Lung (tissue), 11 donors: ENCODE measurements at regions not wholly inside any gene's neighbourhood (a gene's known extent, or its start where the extent isn't known, plus 50 kb on each side); places are given as distances from the start of the nearest gene placed in this dataset.

ENCODE experiments used
- ATAC-seq: fragments of 200-7000 bp; cut with Tn5 transposase; one replicate; pipeline ENCODE4 v1.9.1; 2020; ENCODE audit warnings: moderate number of reproducible peaks; ENCODE audit not compliant: insufficient read depth, low FRiP score
- DNase-seq, 3 donors: peaks; one replicate each; pipeline ENCODE4 v3.0.0-alpha.2; 2013 to 2017
- H3K27ac ChIP-seq, 2 donors: one replicate each; pipeline ENCODE4 v1.5.1; 2013; ENCODE audit warnings: mild to moderate bottlenecking in 2 of 2, moderate library complexity in 2 of 2, control low read depth in 1 of 2, inconsistent platforms in 1 of 2, low read depth in 1 of 2, low read length in 1 of 2
- H3K27me3 ChIP-seq, 3 donors: one replicate each; pipeline ENCODE4 v1.5.1; 2013; ENCODE audit warnings: low read length in 2 of 3; ENCODE audit not compliant: control insufficient read depth in 3 of 3, insufficient read depth in 3 of 3
- H3K36me3 ChIP-seq, 4 donors: one replicate each; pipeline ENCODE4 v1.5.1; 2013; ENCODE audit warnings: low read length in 4 of 4, mild to moderate bottlenecking in 1 of 4, moderate library complexity in 1 of 4; ENCODE audit not compliant: control insufficient read depth in 4 of 4, insufficient read depth in 4 of 4
- H3K4me1 ChIP-seq, 5 donors: one replicate each; pipeline ENCODE4 v1.5.1; 2013; ENCODE audit warnings: low read length in 5 of 5, mild to moderate bottlenecking in 2 of 5, moderate library complexity in 1 of 5; ENCODE audit not compliant: control insufficient read depth in 5 of 5, insufficient read depth in 5 of 5
- H3K4me3 ChIP-seq: one replicate; pipeline ENCODE4 v1.5.1; 2013; ENCODE audit warnings: mild to moderate bottlenecking, control low read depth, moderate library complexity
- H3K9ac ChIP-seq, 2 donors: one replicate each; pipeline ENCODE4 v1.5.1; 2013; ENCODE audit warnings: low read length in 2 of 2, control low read depth in 1 of 2; ENCODE audit not compliant: insufficient read depth in 1 of 2
- H3K9me3 ChIP-seq, 4 donors: one replicate each; pipeline ENCODE4 v1.5.1; 2013; ENCODE audit warnings: low read length in 3 of 4, mild to moderate bottlenecking in 1 of 4, moderate library complexity in 1 of 4; ENCODE audit not compliant: control insufficient read depth in 4 of 4, insufficient read depth in 3 of 4
- WGBS, 2 donors: extraction: QIAGEN DNeasy Blood & Tissue Kit; methylation state at CpG; one replicate each; pipeline ENCODE4 v1.1.7; 2013; 5-methylcytosine and 5-hydroxymethylcytosine counted together
- TF ChIP-seq, protein P1 (sequence below): IDR thresholded peaks from 2 replicates; pipeline ENCODE4 v1.5.1; 2012; ENCODE audit warnings: mild to moderate bottlenecking; ENCODE audit errors: control extremely low read depth, extremely low read depth
- donor health status: control.
- donor health status: control.
- donor health status: Bipolar disorder and iron deficiency.
- donor health status: healthy.
- donor health status: DM: yes; HTN: yes; CAD: no.

DNA sequence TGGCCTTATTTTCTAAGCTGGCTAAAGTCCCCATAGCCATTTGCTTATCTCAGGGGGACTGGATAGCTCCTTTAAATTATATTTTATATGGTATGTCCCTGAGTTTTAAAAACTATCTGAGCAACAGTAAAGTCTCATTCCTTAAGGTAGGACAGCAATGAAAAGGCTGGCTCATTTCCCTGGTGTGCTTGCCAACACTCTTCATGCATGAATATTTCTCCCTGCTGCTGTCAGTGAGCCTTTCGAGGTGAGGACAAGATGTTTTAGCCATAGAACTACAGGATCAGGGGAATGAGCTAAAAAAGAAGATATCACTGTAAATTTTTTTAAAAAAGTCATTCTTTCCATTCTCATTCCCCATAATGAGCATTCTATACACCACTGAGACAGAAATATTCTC is 427.3 kb upstream of the FAM241A start:
- Histone ChIP-seq H3K9ac (no peak overlapping the region), H3K36me3 (no peaks in the 10 kb centered on the region), H3K9me3 (no peaks in the 10 kb centered on the region), H3K27ac (no peak overlapping the region), H3K4me1 (no peaks in the 10 kb centered on the region), H3K27me3 (no peaks in the 10 kb centered on the region), H3K4me3 (no peak overlapping the region)
- TF ChIP-seq, protein P1, sequence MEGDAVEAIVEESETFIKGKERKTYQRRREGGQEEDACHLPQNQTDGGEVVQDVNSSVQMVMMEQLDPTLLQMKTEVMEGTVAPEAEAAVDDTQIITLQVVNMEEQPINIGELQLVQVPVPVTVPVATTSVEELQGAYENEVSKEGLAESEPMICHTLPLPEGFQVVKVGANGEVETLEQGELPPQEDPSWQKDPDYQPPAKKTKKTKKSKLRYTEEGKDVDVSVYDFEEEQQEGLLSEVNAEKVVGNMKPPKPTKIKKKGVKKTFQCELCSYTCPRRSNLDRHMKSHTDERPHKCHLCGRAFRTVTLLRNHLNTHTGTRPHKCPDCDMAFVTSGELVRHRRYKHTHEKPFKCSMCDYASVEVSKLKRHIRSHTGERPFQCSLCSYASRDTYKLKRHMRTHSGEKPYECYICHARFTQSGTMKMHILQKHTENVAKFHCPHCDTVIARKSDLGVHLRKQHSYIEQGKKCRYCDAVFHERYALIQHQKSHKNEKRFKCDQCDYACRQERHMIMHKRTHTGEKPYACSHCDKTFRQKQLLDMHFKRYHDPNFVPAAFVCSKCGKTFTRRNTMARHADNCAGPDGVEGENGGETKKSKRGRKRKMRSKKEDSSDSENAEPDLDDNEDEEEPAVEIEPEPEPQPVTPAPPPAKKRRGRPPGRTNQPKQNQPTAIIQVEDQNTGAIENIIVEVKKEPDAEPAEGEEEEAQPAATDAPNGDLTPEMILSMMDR = no peak
- DNase-seq (peak in 1 of 3 donors; percentile 2), ATAC-seq (no peak)
- WGBS, 2 donors = 36 to 71% methylated on average over 1 of the region's 1 CpG

DNA sequence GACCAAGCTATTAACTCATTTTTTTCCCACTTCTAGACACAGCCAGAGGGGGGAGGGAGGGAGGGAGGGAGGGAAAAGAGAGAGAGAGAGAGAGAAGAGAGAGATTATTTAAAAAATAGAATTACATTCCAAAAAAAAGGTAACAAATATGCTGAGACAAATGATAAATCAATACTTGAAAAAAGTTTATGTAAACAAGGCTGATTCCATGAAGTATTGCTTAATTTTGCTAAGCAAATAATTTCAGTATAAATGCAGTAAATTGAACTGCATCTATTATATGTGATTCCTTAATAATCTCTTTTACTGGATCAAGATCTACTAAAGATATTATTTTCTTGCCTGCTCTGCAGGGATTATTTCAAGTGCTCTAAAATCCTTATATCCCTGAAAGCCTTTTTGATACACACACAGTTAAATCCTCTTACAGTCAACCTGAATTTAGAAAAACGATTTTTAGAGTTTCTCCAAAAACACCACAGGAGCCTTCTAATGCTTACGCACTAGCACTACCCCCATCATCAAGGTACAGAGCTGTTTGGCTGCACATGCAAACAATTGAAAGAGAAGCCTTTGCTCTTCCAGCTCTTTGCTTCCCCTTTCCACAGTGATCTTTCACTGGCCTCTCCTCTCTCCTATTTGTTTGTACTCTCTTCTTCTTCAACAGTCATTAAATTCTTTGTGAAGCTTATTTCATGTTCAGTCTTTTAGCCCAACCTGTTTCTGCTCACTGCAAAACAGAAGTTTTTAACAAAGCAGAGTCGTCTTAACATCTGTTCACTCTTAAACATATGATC is 426.3 kb upstream of the FAM241A start:
- H3K9ac ChIP-seq = no peak overlapping the region
- H3K4me1 ChIP-seq = no peaks in the 10 kb centered on the region
- 58 to 65% methylated on average over 3 of the region's 3 CpGs for WGBS, 2 donors
- H3K36me3 ChIP-seq = no peaks in the 10 kb centered on the region
- DNase-seq (no peak), ATAC-seq (no peak)
- no peak overlapping the region for H3K27ac ChIP-seq
- no peaks in the 10 kb centered on the region for H3K27me3 ChIP-seq
- H3K9me3 ChIP-seq = no peaks in the 10 kb centered on the region
- no peak overlapping the region for H3K4me3 ChIP-seq
- TF ChIP-seq, protein P1 = no peak

DNA sequence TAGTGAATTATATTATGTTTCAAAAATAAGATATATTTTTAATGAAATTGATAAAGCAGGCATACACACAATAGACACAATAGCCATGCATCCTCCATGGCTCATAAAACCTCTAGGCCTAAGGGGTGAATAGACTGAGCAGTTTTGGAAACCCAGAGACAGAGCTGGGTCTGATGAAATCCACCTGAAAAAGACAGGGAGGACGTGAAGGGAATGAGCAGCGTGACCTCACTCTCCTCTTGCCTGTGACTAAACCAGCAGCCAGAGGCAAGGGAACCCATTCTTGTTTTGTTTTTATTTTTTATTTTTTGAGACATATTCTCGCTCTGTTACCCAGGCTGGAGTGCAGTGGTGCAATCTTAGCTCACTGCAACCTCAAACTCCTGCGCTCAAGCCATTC is 424.4 kb upstream of the FAM241A start:
- Histone ChIP-seq H3K4me1 (no peaks in the 10 kb centered on the region), H3K27ac (no peak overlapping the region), H3K9me3 (no peaks in the 10 kb centered on the region), H3K4me3 (no peak overlapping the region), H3K9ac (no peak overlapping the region), H3K36me3 (no peaks in the 10 kb centered on the region), H3K27me3 (no peaks in the 10 kb centered on the region)
- TF ChIP-seq, protein P1 = no peak
- DNase-seq = no peak
- 89% methylated on average over 4 of the region's 4 CpGs for WGBS, 2 donors
- ATAC-seq = no peak
